ENCODE measurements at regions not wholly inside any gene's neighbourhood (a gene's known extent, or its start where the extent isn't known, plus 50 kb on each side); places are given as distances from the start of the nearest gene placed in this dataset.

DNA sequence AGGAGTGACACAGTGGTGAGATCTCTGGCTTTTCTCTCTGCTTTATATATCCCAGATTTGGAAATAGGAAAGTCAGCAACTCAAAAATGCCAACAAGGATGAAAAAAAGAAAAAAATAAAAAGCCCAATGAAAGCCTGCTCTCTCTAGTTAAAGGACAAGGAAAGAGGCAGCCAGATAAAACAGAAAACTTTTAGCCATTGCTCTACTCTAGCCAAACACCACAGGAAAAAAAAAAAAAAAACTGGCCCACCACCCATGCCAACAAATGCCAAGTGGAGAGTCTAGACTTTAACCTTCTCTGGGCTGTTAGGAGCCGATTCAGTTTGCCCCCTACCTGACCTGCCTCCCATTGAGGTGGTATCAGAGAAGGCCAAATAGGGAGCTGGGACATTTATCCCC is 222.3 kb upstream of the TMTC1 start:
- FAIRE-seq (no peak), DNase-seq (ENCODE audit: insufficient read length, low spot score) (no peak)
- TF ChIP-seq, protein P1, sequence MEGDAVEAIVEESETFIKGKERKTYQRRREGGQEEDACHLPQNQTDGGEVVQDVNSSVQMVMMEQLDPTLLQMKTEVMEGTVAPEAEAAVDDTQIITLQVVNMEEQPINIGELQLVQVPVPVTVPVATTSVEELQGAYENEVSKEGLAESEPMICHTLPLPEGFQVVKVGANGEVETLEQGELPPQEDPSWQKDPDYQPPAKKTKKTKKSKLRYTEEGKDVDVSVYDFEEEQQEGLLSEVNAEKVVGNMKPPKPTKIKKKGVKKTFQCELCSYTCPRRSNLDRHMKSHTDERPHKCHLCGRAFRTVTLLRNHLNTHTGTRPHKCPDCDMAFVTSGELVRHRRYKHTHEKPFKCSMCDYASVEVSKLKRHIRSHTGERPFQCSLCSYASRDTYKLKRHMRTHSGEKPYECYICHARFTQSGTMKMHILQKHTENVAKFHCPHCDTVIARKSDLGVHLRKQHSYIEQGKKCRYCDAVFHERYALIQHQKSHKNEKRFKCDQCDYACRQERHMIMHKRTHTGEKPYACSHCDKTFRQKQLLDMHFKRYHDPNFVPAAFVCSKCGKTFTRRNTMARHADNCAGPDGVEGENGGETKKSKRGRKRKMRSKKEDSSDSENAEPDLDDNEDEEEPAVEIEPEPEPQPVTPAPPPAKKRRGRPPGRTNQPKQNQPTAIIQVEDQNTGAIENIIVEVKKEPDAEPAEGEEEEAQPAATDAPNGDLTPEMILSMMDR (IDR thresholded peaks at IDR 0.05; ENCODE audit: insufficient read depth, missing control alignments): no peak

DNA sequence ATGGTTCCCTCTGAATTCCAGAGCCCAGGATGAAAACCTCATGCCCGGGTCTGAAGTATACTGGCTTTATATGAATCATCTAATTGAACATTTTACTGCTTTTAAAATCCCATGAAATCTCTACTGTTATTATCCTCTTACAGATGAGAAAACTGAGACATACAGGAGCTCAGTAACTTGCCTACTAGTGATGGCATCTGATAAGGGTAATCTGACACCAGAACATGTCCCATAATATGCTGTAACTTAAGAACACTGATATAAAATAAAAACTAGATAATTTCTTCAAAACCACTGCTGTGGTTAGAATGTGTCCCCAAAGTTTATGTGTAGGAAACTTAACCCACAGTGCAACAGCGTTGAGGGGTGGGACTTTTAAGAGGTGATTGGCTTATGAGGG is 219.6 kb upstream of the TMTC1 start:
- DNase-seq (ENCODE audit: insufficient read length, low spot score): no peak
- no peak for FAIRE-seq
- TF ChIP-seq, protein P1 (IDR thresholded peaks at IDR 0.05; ENCODE audit: insufficient read depth, missing control alignments): no peak

DNA sequence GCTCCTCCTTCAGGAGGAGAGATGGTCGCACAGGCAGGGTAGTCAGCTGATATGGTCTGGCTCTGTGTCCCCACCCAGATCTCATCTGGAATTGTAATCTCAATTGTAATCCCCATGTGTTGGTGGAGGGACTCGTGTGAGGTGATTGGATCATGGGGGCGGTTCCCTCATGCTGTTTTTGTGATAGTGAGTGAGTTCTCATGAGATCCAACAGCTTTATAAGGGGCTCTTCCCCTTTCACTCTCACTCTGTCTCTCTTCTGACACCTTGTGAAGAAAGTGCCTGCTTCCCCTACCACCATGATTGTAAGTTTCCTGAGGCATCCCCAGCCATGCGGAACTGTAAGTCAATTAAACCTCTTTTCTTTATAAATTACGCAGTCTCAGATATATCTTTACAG is 218.9 kb upstream of the TMTC1 start:
- TF ChIP-seq, protein P1 (IDR thresholded peaks at IDR 0.05; ENCODE audit: insufficient read depth, missing control alignments): no peak
- no peak for FAIRE-seq
- DNase-seq (ENCODE audit: insufficient read length, low spot score): no peak

DNA sequence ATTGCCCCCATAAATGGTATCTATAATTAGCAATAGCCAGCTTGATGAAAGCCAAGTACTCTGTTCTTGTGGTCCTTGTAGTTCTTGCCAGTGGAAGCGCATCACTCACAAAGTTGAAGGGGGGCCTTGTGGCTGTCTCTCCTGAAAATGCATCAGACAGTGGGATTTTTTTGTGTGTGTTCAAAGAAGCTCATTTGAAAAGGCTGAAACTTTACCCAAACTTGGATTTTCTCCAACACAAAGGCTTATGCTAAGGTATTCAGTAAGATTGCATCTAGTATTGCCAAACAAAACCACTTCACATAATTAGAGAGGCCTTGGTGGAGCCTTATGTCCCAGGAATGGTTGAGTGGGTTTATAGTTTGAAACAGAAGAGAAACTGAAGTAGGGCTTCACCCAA is 216.7 kb upstream of the TMTC1 start:
- TF ChIP-seq, protein P1 (IDR thresholded peaks at IDR 0.05; ENCODE audit: insufficient read depth, missing control alignments): no peak
- FAIRE-seq: no peak

DNA sequence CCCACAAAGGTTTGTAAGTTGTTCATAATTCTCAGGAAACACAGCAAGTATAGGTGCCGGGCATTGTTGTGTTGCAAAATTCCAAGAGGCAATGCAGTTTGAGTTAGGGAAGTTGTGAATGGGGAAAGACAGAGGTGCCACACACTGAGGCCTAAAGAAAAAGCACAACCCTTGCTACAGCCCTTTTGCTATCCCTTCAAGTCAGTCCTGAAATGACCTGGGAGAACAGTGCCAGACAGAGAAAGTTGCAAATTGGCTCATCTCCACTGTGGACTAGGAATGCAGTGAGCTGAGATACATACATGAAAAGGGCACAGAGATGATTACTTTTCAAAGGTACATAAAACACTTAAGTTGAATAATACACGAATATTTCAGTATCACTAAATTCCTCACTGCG is 213.3 kb upstream of the TMTC1 start:
- DNase-seq (ENCODE audit: insufficient read length, low spot score): no peak
- TF ChIP-seq, protein P1 (IDR thresholded peaks at IDR 0.05; ENCODE audit: insufficient read depth, missing control alignments): no peak
- no peak for FAIRE-seq

More for the DNA sequence above, 216.7 kb upstream of the TMTC1 start:
- no peak for DNase-seq (ENCODE audit: insufficient read length, low spot score)

DNA sequence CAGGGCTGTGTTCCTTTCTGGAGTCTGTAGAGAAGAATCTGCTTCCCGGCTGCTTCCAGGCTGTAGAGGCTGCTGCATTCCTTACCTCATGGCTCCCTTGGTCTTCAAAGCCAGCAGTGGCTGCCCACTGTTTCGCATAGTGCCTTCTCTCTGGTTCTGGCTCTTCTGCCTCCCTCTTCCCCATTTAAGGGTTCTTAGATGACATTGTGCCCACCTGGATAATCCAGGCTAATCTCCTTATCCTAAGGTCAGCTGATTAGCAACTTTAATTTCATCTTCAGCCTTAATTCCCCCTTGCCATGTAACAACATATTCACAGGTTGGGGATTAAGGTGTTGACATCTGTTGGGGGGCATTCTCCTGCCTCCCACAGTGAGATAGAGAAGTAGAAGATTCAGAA is 208.6 kb upstream of the TMTC1 start:
- FAIRE-seq: peak; percentile 74
- no peak for DNase-seq (ENCODE audit: insufficient read length, low spot score)
- TF ChIP-seq, protein P1 (IDR thresholded peaks at IDR 0.05; ENCODE audit: insufficient read depth, missing control alignments): no peak

DNA sequence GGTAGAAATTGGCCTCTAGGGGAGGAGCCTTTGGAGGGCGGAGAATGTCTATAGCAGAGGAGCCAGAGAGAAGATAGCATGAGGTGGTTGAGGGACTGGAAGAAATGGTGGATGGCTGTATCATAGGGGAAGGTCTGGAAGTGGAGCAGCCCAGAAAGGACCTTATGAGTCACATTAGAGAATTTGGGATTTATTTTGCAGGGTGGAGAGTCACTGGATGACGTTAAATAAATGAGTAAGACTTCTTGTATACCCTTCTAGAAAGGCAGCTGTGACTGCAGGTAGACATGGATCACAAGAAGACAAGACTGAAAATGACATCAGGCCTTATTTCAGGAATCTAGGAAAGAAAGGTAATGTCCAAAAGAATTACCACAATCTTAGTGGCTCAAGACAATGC is 208.2 kb upstream of the TMTC1 start:
- FAIRE-seq: peak; percentile 32
- TF ChIP-seq, protein P1 (IDR thresholded peaks at IDR 0.05; ENCODE audit: insufficient read depth, missing control alignments): no peak
- no peak for DNase-seq (ENCODE audit: insufficient read length, low spot score)
